Activated naive CD4-positive, alpha-beta T cell treated with Interleukin-2 at 50 U/mL for 16 hours (primary cell): ENCODE measurements at regions not wholly inside any gene's neighbourhood (a gene's known extent, or its start where the extent isn't known, plus 50 kb on each side); places are given as distances from the start of the nearest gene placed in this dataset.

ENCODE experiments used
- DNase-seq: peaks from one replicate; pipeline ENCODE4 v3.0.0-alpha.2; 2020

DNA sequence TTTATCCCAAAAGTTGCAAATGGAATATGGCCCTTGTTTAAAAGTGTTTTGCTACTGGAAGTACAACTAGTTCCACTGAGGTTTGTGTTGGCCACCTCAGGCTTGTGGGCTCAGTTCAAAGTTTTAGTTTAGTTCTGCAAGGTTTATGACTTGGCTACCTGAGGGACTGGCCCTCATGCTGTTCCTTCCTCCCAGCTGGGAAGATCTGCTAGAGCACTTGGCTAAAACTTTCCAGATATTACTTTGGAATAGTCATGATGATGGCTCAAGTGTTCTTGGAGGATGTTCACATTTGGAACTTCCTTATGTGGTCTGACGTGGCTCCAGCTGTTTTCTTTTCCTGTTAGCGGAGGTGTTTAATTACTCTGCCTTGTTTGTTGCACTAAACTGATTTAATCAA lies 110.2 kb upstream of the IVNS1ABP start:
- no peak for DNase-seq

- no peak for DNase-seq
Measured at GRCh38 chr1:185426848-185427247, 109.8 kb upstream of the IVNS1ABP start.

DNA sequence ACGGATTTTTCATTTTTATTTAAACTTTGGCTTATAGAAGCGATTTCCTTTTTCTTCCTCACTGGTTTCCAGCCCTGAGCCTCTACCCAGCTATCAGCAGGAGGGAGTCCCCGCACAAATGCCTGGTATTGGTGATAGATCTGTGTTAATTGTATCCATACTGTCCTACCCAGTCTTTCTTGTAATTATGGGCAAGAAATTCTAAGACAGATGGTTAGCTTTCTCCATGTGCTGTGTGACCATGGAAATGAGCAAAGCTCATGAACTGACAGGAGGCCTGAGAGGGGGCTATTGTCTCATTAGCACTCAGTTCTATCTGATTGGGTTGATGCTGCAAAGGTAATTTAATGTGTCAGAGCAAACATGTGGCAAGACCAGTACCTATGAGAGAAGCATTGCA lies 108.1 kb upstream of the IVNS1ABP start:
- DNase-seq: no peak

- DNase-seq: no peak
Measured at GRCh38 chr1:185421485-185422107, 104.6 kb upstream of the IVNS1ABP start.

DNA sequence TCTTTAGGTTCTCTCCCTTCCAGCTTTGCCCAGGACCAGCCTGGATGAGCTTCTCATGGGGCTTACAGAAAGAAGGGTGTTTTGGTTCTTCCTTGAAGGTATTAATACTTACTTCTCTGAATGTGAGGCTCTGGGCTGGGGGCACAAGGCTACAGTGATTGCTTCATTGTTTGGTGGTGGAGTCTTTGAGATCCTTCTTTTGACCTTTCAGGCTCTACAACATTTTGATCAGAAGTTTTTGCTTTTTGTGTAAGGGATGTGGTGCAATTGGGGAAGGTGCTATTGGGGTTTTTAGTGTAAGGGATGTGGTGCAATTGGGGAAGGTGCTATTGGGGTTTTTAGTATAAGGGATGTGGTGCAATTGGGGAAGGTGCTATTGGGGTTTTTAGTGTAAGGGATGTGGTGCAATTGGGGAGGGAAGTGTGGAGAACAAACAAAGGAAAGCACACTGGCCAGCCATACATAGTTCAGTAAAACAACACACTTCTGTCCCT lies 103.6 kb upstream of the IVNS1ABP start:
- DNase-seq: no peak

GRCh38 chr1:185419718-185420117 lies 102.7 kb upstream of the IVNS1ABP start:
- DNase-seq: no peak

GRCh38 chr1:185418472-185418871 lies 101.4 kb upstream of the IVNS1ABP start:
- no peak for DNase-seq

DNA sequence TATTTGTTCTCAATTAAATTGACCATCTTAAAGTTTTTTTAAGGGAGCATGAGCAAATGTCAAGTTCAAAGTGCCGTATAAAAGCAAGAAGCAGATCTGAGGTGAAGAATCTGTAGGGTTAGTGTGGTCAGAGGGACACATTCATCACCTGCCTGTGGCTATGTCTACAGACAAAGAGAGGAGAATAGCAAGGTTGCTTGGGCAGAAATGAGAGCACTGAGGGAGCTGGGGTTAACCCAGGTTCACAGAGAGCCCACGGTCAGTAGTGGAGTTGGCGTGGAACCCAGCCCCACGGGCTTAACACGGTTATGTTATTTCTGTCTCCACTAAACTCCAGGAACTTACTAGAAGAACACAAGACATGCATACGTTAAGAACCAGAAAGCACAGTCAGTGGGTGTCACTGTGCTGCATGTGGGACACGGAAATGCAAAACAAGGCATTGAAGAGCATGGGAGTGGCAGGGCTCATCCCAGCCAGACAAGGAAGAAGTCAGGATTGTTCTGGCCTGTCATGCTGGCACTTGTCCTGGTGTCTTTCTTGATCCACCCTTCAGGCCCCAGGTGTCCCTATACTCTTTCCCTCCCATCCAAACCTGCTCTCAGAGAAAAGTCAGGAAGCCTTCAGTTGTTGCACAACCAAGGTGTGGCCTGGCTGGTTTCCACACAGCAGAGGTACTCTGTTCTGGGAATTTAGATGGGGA lies 95.5 kb upstream of the IVNS1ABP start:
- no peak for DNase-seq

DNA sequence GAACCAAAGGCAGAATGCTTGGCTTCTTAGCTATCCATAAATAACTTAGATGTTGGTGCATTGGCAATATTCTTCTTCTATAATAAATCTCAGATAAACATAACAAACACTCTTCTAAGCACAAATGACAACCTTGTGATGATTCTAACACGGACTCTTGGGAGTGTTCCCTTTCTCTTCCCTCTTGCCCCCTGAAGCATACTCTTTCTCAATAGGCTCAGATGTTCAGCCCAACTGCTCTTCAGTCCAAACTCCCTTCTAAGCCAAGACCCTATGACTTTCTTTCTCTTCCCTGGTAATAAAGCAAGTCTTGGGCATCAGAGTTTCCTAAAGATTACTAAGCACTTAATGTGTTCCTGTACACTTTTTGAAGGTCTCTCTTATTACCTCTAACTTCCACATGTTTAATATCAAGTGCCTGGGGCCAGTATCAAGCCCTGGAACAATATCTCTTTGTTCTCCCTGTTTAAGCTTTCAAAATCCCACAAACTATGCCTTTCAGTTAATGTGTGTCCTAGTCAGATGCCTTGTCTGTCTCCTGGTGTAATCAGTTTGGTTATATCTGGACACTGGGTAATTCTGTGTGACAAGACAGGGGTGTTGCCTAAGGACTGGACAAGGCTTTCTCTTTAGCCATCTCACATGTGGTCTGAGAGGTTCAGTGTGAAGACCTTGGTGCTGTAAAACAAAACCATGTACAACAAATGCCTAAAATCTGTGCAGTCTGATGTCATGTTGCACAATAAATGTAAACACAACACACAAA lies 92.9 kb upstream of the IVNS1ABP start:
- DNase-seq: no peak

- no peak for DNase-seq
Measured at GRCh38 chr1:185409345-185409744, 92.3 kb upstream of the IVNS1ABP start.

- DNase-seq: no peak
Measured at GRCh38 chr1:185408700-185409270, 91.7 kb upstream of the IVNS1ABP start.

DNA sequence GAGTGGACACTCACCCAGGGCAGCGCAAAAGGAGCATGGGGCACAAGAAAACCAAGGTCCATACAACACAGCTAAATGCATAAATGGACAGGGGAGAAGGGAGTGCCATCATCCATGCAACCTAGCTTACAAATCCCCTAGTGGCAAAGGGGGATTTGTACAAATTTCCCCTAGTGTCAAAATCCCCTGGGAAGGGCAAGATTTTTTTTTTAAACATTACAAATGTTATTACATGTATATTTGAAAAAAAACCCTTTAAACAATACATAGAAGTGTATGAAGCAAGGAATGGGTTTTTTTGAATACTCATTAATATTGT lies 89.6 kb upstream of the IVNS1ABP start:
- no peak for DNase-seq

- DNase-seq: no peak
Measured at GRCh38 chr1:185406006-185406690, 89.1 kb upstream of the IVNS1ABP start.

DNA sequence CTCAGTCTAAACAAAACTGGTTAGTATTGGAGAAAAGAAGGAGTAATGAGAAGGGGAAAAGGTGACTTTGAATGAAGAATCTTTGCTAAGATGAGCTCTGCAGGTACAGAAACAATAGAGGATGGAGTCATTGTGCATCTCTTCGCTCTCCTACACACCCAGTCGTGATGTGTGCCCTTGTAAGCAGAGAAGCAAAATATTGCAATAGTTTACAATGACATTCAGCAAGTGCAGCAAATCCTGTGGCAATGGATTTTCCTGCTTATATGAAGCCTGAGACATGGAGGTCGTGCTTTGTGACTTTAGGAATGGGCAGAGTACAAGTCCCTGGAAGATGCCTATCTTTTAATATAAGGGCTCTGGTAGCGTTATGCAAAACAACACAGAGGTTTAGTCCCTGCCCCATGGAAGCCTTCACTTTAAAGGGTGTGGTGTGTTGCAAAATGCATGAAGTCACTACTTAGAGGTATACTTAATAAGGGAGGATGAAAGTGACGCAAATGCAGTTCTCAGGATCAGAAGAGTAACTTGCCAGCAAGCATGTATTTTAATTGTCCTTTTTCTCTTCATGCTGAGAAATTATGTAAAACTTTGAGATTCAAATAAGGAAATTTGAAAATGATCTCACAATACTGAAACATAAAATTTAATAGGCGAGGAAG lies 88.0 kb upstream of the IVNS1ABP start:
- no peak for DNase-seq

DNA sequence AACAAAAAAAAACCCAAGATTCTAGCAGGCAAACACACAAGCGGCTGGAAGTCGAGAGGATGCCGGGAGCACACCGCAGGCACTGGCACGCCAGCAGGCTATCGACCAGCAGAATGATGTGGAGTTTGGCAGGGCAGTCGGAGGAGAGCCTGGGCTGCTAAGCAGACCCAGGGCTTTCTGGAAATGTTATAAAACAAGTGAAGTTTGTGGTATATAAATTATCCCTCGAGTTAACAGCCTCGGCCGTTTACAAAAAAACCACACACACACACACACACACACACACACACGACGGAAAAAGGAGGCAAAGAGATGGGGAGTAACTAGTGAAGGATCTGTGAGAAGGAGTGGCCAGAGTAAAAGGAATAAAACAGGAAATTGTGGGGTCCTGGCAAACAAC lies 87.2 kb upstream of the IVNS1ABP start:
- no peak for DNase-seq

- DNase-seq: no peak
Measured at GRCh38 chr1:185402930-185403329, 85.9 kb upstream of the IVNS1ABP start.

GRCh38 chr1:185401019-185401418 lies 84.0 kb upstream of the IVNS1ABP start:
- no peak for DNase-seq

- DNase-seq: no peak
Measured at GRCh38 chr1:185400052-185400451, 83.0 kb upstream of the IVNS1ABP start.

DNA sequence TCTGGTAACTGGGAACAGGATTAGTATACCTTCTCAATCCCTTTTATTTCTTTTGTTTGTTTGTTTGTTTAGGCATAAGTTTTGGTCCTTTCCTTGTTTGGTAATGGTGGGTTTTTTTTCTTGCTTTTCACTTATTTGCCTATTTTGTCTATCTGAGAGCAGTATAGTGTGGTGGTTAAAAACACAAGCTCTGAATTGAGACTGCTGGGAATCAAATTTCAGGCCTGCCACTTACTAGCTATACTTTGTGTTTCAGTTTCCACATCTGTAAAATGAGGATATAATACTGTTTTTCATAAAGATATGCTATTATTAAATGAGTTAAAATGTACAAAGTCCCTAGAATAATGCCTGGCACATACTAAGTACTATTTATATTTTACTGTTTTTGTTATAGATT lies 81.6 kb upstream of the IVNS1ABP start:
- DNase-seq: no peak

DNA sequence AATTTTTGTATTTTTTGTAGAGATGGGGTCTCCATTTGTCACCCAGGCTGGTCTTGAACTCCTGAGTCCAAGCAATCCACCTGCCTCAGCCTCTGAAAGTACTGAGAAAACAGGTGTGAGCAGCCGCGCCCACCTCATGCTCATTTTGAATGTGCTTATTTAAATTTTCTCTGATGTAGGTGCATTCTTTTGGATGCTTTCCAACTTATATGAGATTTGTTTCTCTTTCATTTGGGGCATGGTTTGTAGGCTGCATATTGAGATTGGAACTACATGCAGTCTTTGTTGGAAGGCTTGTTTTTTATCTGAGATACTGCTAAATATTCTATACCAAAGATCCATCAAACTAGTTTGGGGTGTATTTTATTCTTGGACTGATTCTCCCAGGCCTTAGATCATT lies 81.0 kb upstream of the IVNS1ABP start:
- no peak for DNase-seq

GRCh38 chr1:185397183-185397582 lies 80.1 kb upstream of the IVNS1ABP start:
- DNase-seq: no peak

DNA sequence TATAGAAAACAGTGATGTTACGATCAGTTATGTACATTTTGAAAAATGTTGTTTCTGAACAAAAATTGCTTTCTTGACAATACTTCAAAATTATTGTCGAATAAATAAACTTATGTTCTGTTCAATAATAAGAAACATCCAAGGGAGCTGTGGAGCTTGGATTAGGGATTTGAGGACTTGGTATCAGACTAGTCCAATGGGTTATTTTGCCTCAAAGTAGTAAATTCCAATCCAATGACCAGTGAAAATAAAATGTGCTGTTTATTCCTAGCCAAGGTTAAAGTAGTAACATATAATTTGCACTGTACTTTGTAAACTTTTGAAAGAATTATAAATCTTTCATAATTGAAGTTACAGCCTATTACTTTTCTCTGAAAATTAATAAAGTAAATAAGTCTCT lies 79.1 kb upstream of the IVNS1ABP start:
- no peak for DNase-seq

GRCh38 chr1:185393815-185394214 lies 76.8 kb upstream of the IVNS1ABP start:
- no peak for DNase-seq
